IMR-90 (cell line): ENCODE measurements at regions not wholly inside any gene's neighbourhood (a gene's known extent, or its start where the extent isn't known, plus 50 kb on each side); places are given as distances from the start of the nearest gene placed in this dataset.
A peak's percentile ranks its signal among the peaks of the same experiment; 100 is the strongest.

Experiments used
- BHLHE40 ChIP-seq: fragments of 150-350 bp; IDR thresholded peaks from 2 replicates; pipeline ENCODE4 v1.6.1; 2016; ENCODE audit warnings: mild to moderate bottlenecking, low read depth, low read length
- CEBPB ChIP-seq: IDR thresholded peaks from 2 replicates; pipeline ENCODE4 v1.6.1; 2012; ENCODE audit warnings: low read depth, low read length, improper control_type of control experiment
- FOS ChIP-seq: fragments of 150-350 bp; IDR thresholded peaks from 2 replicates; pipeline ENCODE4 v1.6.1; 2016; ENCODE audit warnings: low read depth, low read length
- MAFK ChIP-seq: IDR thresholded peaks from 2 replicates; pipeline ENCODE4 v1.6.1; 2012; ENCODE audit warnings: low read depth, low read length, improper control_type of control experiment
- MAZ ChIP-seq: IDR thresholded peaks from 2 replicates; pipeline ENCODE4 v1.6.1; 2012; ENCODE audit warnings: low read depth, mild to moderate bottlenecking, low read length, improper control_type of control experiment, moderate library complexity, borderline replicate concordance
- MXI1 ChIP-seq: IDR thresholded peaks from 2 replicates; pipeline ENCODE4 v1.6.1; 2012; ENCODE audit warnings: low read depth, mild to moderate bottlenecking, low read length, moderate library complexity, borderline replicate concordance
- NFE2L2 ChIP-seq: fragments of 150-350 bp; IDR thresholded peaks from 2 replicates; pipeline ENCODE4 v1.6.1; 2016; ENCODE audit warnings: low read depth, mild to moderate bottlenecking, low read length
- POLR2A ChIP-seq: IDR thresholded peaks from 2 replicates; pipeline ENCODE4 v1.6.1; 2012; ENCODE audit warnings: mild to moderate bottlenecking, low read depth, low read length
- RAD21 ChIP-seq: IDR thresholded peaks from 2 replicates; pipeline ENCODE4 v1.6.1; 2012; ENCODE audit warnings: low read length, improper control_type of control experiment
- RFX5 ChIP-seq: IDR thresholded peaks from 2 replicates; pipeline ENCODE4 v1.8.0; 2012; ENCODE audit warnings: low read depth, mild to moderate bottlenecking, low read length, moderate library complexity
- SMC3 ChIP-seq: fragments of 150-350 bp; IDR thresholded peaks from 2 replicates; pipeline ENCODE4 v1.6.1; 2016; ENCODE audit warnings: low read depth, mild to moderate bottlenecking, antibody characterized with exemption, low read length, moderate library complexity
- TF ChIP-seq, protein P1 (sequence below): conservative IDR thresholded peaks from 2 replicates; pipeline ENCODE4 v1.5.1; 2012; ENCODE audit warnings: mild to moderate bottlenecking, low read depth, low read length, improper control_type of control experiment
- TF ChIP-seq, protein P2 (sequence below): fragments of 150-350 bp; IDR thresholded peaks from 2 replicates; pipeline ENCODE4 v1.6.1; 2016; ENCODE audit warnings: low read depth, mild to moderate bottlenecking, low read length, moderate library complexity, borderline replicate concordance

- TF ChIP-seq, protein P1, sequence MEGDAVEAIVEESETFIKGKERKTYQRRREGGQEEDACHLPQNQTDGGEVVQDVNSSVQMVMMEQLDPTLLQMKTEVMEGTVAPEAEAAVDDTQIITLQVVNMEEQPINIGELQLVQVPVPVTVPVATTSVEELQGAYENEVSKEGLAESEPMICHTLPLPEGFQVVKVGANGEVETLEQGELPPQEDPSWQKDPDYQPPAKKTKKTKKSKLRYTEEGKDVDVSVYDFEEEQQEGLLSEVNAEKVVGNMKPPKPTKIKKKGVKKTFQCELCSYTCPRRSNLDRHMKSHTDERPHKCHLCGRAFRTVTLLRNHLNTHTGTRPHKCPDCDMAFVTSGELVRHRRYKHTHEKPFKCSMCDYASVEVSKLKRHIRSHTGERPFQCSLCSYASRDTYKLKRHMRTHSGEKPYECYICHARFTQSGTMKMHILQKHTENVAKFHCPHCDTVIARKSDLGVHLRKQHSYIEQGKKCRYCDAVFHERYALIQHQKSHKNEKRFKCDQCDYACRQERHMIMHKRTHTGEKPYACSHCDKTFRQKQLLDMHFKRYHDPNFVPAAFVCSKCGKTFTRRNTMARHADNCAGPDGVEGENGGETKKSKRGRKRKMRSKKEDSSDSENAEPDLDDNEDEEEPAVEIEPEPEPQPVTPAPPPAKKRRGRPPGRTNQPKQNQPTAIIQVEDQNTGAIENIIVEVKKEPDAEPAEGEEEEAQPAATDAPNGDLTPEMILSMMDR = no peak
- TF ChIP-seq FOS (no peak), POLR2A (no peak), MAFK (peak; percentile 57), CEBPB (no peak), MAZ (no peak), NFE2L2 (no peak), BHLHE40 (no peak), RAD21 (no peak), SMC3 (no peak), MXI1 (no peak), RFX5 (no peak)
- TF ChIP-seq, protein P2, sequence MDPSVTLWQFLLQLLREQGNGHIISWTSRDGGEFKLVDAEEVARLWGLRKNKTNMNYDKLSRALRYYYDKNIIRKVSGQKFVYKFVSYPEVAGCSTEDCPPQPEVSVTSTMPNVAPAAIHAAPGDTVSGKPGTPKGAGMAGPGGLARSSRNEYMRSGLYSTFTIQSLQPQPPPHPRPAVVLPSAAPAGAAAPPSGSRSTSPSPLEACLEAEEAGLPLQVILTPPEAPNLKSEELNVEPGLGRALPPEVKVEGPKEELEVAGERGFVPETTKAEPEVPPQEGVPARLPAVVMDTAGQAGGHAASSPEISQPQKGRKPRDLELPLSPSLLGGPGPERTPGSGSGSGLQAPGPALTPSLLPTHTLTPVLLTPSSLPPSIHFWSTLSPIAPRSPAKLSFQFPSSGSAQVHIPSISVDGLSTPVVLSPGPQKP = no peak
Measured at GRCh38 chr4:162650166-162650565, 486.4 kb upstream of the FSTL5 start.
